ENCODE measurements at regions not wholly inside any gene's neighbourhood (a gene's known extent, or its start where the extent isn't known, plus 50 kb on each side); places are given as distances from the start of the nearest gene placed in this dataset.

- DNase-seq (ENCODE audit: low spot score in 2 of 2) = no peak
- Mint-ChIP-seq H3K27ac (ENCODE audit: low read depth) (no peak overlapping the region), H3K27me3 (no peaks in the 10 kb centered on the region), H3K4me3 (no peak overlapping the region), H3K36me3 (ENCODE audit: insufficient read depth) (no peaks in the 10 kb centered on the region), H3K9me3 (no peaks in the 10 kb centered on the region), H3K4me1 (no peaks in the 10 kb centered on the region)
- no peak for ATAC-seq (replicated peaks; ENCODE audit: extremely low read depth, poor library complexity, severe bottlenecking)
Observed at GRCh38 chr22:44404341-44405020, 91.7 kb upstream of the SHISAL1 start.

DNA sequence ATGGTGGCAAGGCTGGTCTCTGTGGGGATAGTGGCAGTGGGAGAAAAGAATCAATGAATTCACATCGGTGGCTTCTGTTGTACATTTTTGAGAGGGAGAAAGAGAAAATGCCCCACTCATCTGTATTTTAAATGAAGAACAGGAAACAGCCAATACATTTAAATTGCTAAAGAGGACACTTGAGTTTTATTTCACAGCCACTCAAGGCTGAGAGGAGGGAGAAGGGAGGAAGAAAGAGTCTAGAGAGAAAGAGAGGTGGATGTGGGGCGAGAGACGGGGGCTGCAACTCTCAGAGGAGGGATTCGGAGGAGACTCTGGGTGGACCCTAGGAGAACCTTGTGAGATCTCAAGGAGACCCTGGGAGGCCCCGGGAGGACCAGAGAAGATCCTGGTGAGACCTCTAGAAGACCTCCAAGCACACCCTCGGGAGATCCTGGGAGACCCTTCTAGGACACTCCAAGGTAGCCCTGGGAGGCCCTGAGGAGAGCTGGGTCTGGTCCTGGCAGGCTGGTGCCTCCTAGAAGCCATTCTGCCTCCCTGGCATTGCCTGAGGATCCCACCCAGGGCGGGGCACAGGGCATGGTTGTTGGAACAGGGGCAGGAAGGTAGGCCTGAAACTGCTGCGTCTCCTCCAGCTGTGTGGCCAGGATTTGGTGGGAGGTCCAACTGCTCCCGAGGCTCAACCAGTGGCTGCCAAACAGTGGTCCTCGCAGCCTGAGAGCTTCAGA, 91.0 kb upstream of the SHISAL1 start:
- Mint-ChIP-seq H3K9me3 (no peaks in the 10 kb centered on the region), H3K27ac (ENCODE audit: low read depth) (no peak overlapping the region), H3K4me3 (no peak overlapping the region), H3K36me3 (ENCODE audit: insufficient read depth) (no peaks in the 10 kb centered on the region), H3K27me3 (no peaks in the 10 kb centered on the region), H3K4me1 (no peaks in the 10 kb centered on the region)
- ATAC-seq (replicated peaks; ENCODE audit: extremely low read depth, poor library complexity, severe bottlenecking) (no peak), DNase-seq (ENCODE audit: low spot score in 2 of 2) (no peak)

DNA sequence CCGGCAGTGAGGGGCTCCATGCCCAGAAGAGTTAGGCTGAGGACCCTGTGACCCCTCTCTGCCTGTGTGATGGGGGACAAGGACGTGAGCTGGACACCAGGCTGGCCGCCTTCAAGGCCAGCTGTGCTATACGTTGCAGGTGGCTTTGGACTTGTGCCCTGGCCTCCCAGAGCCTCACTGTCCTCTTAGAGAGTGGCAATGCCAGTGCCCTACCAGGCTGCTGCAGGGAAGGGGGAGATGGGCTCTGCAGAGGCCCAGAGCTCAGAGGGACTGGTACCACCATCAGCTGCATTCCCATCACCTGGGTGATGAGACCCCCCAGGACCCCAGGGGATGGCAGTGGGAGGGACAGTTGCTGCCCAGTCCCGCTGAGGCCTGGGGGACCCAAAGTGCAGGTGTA, 90.4 kb upstream of the SHISAL1 start:
- H3K27ac Mint-ChIP-seq (ENCODE audit: low read depth) = no peak overlapping the region
- H3K9me3 Mint-ChIP-seq = no peaks in the 10 kb centered on the region
- no peaks in the 10 kb centered on the region for H3K4me1 Mint-ChIP-seq
- DNase-seq (ENCODE audit: low spot score in 2 of 2) (no peak), ATAC-seq (replicated peaks; ENCODE audit: extremely low read depth, poor library complexity, severe bottlenecking) (no peak)
- no peaks in the 10 kb centered on the region for H3K27me3 Mint-ChIP-seq
- no peak overlapping the region for H3K4me3 Mint-ChIP-seq
- H3K36me3 Mint-ChIP-seq (ENCODE audit: insufficient read depth) = no peaks in the 10 kb centered on the region

GRCh38 chr22:44402196-44403111, 89.7 kb upstream of the SHISAL1 start:
- no peak for ATAC-seq (replicated peaks; ENCODE audit: extremely low read depth, poor library complexity, severe bottlenecking)
- H3K4me3 Mint-ChIP-seq = no peak overlapping the region
- no peak overlapping the region for H3K27ac Mint-ChIP-seq (ENCODE audit: low read depth)

DNA sequence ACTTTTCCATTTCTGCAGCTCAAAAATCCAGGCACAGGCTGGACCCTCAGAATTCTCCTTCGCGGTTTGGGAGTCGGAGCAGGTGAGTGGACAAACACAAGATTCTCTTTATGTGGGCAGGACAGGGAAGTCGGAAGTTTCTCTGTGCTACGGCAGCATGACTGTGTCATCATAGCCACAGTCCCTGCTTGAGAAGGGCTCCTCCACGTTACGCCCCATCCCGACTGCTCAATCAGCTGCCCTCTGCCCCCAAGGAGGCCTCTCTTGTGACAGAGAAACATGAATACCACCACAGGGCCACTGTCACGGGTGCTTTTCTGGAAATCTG, 89.0 kb upstream of the SHISAL1 start:
- Mint-ChIP-seq H3K4me3 (no peak overlapping the region), H3K27me3 (no peaks in the 10 kb centered on the region), H3K9me3 (no peaks in the 10 kb centered on the region), H3K4me1 (peaks cover 4% of the 10 kb centered on the region), H3K27ac (ENCODE audit: low read depth) (no peak overlapping the region), H3K36me3 (ENCODE audit: insufficient read depth) (no peaks in the 10 kb centered on the region)
- ATAC-seq (replicated peaks; ENCODE audit: extremely low read depth, poor library complexity, severe bottlenecking) = no peak
- no peak for DNase-seq (ENCODE audit: low spot score in 2 of 2)

More at GRCh38 chr22:44402196-44403111, 89.7 kb upstream of the SHISAL1 start:
- peaks cover 3% of the 10 kb centered on the region for H3K4me1 Mint-ChIP-seq
- H3K9me3 Mint-ChIP-seq = no peaks in the 10 kb centered on the region
- no peaks in the 10 kb centered on the region for H3K36me3 Mint-ChIP-seq (ENCODE audit: insufficient read depth)
- no peaks in the 10 kb centered on the region for H3K27me3 Mint-ChIP-seq
- DNase-seq (ENCODE audit: low spot score in 2 of 2) = no peak

- Mint-ChIP-seq H3K27me3 (peaks cover 4% of the 10 kb centered on the region), H3K4me3 (no peak overlapping the region), H3K9me3 (no peaks in the 10 kb centered on the region), H3K4me1 (peaks cover 4% of the 10 kb centered on the region), H3K36me3 (ENCODE audit: insufficient read depth) (no peaks in the 10 kb centered on the region), H3K27ac (ENCODE audit: low read depth) (no peak overlapping the region)
- DNase-seq (ENCODE audit: low spot score in 2 of 2) = no peak
- no peak for ATAC-seq (replicated peaks; ENCODE audit: extremely low read depth, poor library complexity, severe bottlenecking)
Observed at GRCh38 chr22:44400763-44401060, 88.0 kb upstream of the SHISAL1 start.

GRCh38 chr22:44399906-44400762, 87.4 kb upstream of the SHISAL1 start:
- peaks cover 4% of the 10 kb centered on the region for H3K4me1 Mint-ChIP-seq
- H3K36me3 Mint-ChIP-seq (ENCODE audit: insufficient read depth) = no peaks in the 10 kb centered on the region
- H3K27me3 Mint-ChIP-seq = peaks cover 10% of the 10 kb centered on the region
- DNase-seq (ENCODE audit: low spot score in 2 of 2) = no peak
- no peaks in the 10 kb centered on the region for H3K9me3 Mint-ChIP-seq
- H3K4me3 Mint-ChIP-seq = no peak overlapping the region
- H3K27ac Mint-ChIP-seq (ENCODE audit: low read depth) = no peak overlapping the region
- ATAC-seq (replicated peaks; ENCODE audit: extremely low read depth, poor library complexity, severe bottlenecking) = no peak

- peaks cover 12% of the 10 kb centered on the region for H3K27me3 Mint-ChIP-seq
- H3K36me3 Mint-ChIP-seq (ENCODE audit: insufficient read depth) = no peaks in the 10 kb centered on the region
- no peak overlapping the region for H3K27ac Mint-ChIP-seq (ENCODE audit: low read depth)
- H3K4me1 Mint-ChIP-seq = peaks cover 4% of the 10 kb centered on the region
- ATAC-seq (replicated peaks; ENCODE audit: extremely low read depth, poor library complexity, severe bottlenecking) (no peak), DNase-seq (ENCODE audit: low spot score in 2 of 2) (no peak)
- H3K4me3 Mint-ChIP-seq = no peak overlapping the region
- H3K9me3 Mint-ChIP-seq = no peaks in the 10 kb centered on the region
Observed at GRCh38 chr22:44398856-44399837, 86.4 kb upstream of the SHISAL1 start.

- Mint-ChIP-seq H3K36me3 (ENCODE audit: insufficient read depth) (no peaks in the 10 kb centered on the region), H3K4me3 (no peak overlapping the region), H3K27ac (ENCODE audit: low read depth) (no peak overlapping the region), H3K9me3 (no peaks in the 10 kb centered on the region), H3K27me3 (peaks cover 12% of the 10 kb centered on the region), H3K4me1 (peaks cover 4% of the 10 kb centered on the region)
- DNase-seq (ENCODE audit: low spot score in 2 of 2) (no peak), ATAC-seq (replicated peaks; ENCODE audit: extremely low read depth, poor library complexity, severe bottlenecking) (no peak)
Observed at GRCh38 chr22:44396727-44397722, 84.3 kb upstream of the SHISAL1 start.

DNA sequence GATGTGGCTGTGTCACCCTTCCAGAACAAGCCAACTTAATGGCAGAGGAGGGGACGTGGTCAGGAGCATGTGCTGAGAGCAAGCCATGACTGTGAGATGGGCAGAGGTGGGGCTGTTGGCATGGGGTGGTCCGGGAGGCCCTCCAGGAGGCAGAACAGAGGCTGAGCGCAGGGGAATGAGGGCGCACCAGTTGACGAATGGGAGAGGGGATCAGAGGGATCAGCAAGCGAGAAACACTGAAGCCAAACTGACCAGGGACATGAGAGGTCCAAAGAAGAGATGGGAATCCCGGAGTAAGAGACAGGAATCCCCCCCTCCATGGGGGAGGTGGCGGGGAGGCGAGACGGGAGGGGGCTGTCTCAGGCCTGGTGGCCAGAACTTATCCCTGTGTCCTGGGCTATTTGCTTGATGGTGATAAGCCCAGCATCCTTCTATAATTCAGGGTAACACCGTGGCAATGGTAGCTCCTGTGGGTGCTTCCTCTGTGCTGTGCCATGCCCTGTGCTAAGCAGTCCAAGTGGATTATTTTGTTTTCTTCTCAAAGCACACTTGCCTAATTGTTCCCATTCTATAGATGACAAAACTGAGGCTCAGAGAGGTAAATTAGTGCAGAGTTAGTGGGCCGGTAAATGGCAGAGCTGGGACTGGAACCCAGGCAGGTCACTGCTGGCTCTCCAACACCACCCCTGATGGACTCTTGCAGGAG, 83.4 kb upstream of the SHISAL1 start:
- DNase-seq (ENCODE audit: low spot score in 2 of 2) = no peak

More for the DNA sequence above, 83.4 kb upstream of the SHISAL1 start:
- peaks cover 12% of the 10 kb centered on the region for H3K27me3 Mint-ChIP-seq
- H3K27ac Mint-ChIP-seq (ENCODE audit: low read depth) = no peak overlapping the region
- H3K36me3 Mint-ChIP-seq (ENCODE audit: insufficient read depth) = no peaks in the 10 kb centered on the region
- no peaks in the 10 kb centered on the region for H3K9me3 Mint-ChIP-seq
- peaks cover 4% of the 10 kb centered on the region for H3K4me1 Mint-ChIP-seq
- H3K4me3 Mint-ChIP-seq = no peak overlapping the region
- no peak for ATAC-seq (replicated peaks; ENCODE audit: extremely low read depth, poor library complexity, severe bottlenecking)

Measured in central memory CD8-positive, alpha-beta T cell (primary cell).